ENCODE measurements at regions not wholly inside any gene's neighbourhood (a gene's known extent, or its start where the extent isn't known, plus 50 kb on each side); places are given as distances from the start of the nearest gene placed in this dataset.

GRCh38 chrX:82031250-82031649, 829.3 kb downstream of the SH3BGRL start:
- TF ChIP-seq CTCF (optimal IDR thresholded peaks at IDR 0.05 in 1 of 3, IDR thresholded peaks at IDR 0.05 in 1 of 3, conservative IDR thresholded peaks at IDR 0.05 in 1 of 3; ENCODE audit: extremely low read depth in 1 of 3, insufficient read depth in 2 of 3, low read length in 3 of 3) (no peak), EZH2 (IDR thresholded peaks at IDR 0.05; ENCODE audit: low read length) (no peak)
